C4-2B (cell line): ENCODE measurements at regions not wholly inside any gene's neighbourhood (a gene's known extent, or its start where the extent isn't known, plus 50 kb on each side); places are given as distances from the start of the nearest gene placed in this dataset.

ENCODE experiments used
- CTCF ChIP-seq: fragments of 450-650 bp; conservative IDR thresholded peaks from 2 replicates; pipeline ENCODE4 v1.5.1; 2017; ENCODE audit warnings: mild to moderate bottlenecking
- ZFX ChIP-seq: fragments of 450-650 bp; IDR thresholded peaks from 2 replicates; pipeline ENCODE4 v1.6.1; 2017

GRCh38 chr1:30601316-30602085 lies 121.9 kb downstream of the MATN1 start:
- TF ChIP-seq CTCF (no peak), ZFX (no peak)
